AG04449 (cell line): ENCODE measurements at regions not wholly inside any gene's neighbourhood (a gene's known extent, or its start where the extent isn't known, plus 50 kb on each side); places are given as distances from the start of the nearest gene placed in this dataset.

Experiments
- CTCF ChIA-PET: fragments of 350-600 bp; formaldehyde crosslinking; extraction: SDS; loops from one replicate; lab custom pipeline; 2021; ENCODE audit warnings: antibody characterized with exemption; lab: Yijun Ruan, JAX
- POLR2A ChIA-PET: fragments of 400-600, 350-600 bp; formaldehyde crosslinking; extraction: SDS; loops from one replicate; lab custom pipeline; 2020; ENCODE audit warnings: antibody characterized with exemption, inconsistent platforms; lab: Yijun Ruan, JAX
- DNase-seq: peaks from one replicate; pipeline ENCODE4 v3.0.0-alpha.2; 2010; ENCODE audit warnings: low read depth, low spot score
- H3K4me3 ChIP-seq: 2 replicates; pipeline ENCODE4 v1.5.1; 2011; ENCODE audit warnings: low read depth, mild to moderate bottlenecking, control low read depth, low read length
- TF ChIP-seq, protein P1 (sequence below): IDR thresholded peaks from one replicate; pipeline ENCODE4 v1.5.1; 2011; ENCODE audit warnings: mild to moderate bottlenecking, moderate library complexity, low read length, control low read depth, inconsistent platforms; ENCODE audit not compliant: insufficient read depth; ENCODE audit errors: missing control alignments

DNA sequence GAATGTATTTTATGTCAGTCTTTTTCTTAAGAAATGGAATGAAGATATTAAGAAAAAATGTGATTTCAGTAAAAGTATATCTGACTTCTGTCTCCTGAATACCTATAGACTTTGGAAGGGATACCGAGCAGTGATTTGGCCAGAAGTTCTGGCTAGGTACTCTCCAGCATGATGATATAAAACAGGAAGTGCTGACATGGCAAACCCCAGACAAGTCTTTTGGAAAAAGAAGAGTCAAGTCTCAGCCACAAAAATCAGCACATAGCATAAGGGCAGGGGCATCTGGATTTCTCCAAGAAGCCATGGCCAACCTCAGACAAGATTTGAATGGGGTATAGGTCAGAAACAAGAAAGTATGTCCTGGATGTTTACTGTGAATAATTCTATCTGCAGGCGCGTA, 643.3 kb upstream of the ARRDC4 start:
- TF ChIP-seq, protein P1, sequence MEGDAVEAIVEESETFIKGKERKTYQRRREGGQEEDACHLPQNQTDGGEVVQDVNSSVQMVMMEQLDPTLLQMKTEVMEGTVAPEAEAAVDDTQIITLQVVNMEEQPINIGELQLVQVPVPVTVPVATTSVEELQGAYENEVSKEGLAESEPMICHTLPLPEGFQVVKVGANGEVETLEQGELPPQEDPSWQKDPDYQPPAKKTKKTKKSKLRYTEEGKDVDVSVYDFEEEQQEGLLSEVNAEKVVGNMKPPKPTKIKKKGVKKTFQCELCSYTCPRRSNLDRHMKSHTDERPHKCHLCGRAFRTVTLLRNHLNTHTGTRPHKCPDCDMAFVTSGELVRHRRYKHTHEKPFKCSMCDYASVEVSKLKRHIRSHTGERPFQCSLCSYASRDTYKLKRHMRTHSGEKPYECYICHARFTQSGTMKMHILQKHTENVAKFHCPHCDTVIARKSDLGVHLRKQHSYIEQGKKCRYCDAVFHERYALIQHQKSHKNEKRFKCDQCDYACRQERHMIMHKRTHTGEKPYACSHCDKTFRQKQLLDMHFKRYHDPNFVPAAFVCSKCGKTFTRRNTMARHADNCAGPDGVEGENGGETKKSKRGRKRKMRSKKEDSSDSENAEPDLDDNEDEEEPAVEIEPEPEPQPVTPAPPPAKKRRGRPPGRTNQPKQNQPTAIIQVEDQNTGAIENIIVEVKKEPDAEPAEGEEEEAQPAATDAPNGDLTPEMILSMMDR, result no peak
- no peak for DNase-seq
- CTCF ChIA-PET, result no interaction called here
- no peak overlapping the region for H3K4me3 ChIP-seq
- POLR2A ChIA-PET, result no interaction called here

GRCh38 chr15:97319291-97319690, 641.2 kb upstream of the ARRDC4 start:
- no peak for DNase-seq
- H3K4me3 ChIP-seq, result no peak overlapping the region
- TF ChIP-seq, protein P1, result no peak
- ChIA-PET CTCF (no interaction called here), POLR2A (no interaction called here)

DNA sequence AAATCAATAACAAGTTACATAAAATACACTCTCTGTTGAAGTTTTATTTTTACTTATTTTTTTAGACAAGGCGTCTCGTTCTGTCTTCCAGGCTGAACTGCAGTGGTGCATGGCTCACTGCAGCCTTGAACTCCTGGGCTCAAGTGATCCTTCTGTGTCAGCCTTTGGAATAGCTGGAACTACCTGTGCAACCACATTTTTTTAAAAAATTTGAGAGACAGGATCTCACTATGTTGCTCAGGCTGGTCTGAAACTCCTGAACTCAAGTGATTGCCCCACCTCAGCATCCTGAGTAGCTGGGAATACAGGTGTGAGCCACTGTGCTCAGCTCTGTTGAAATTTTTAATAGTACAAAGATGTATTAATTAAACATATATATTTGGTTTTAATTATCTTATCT, 614.3 kb upstream of the ARRDC4 start:
- no peak overlapping the region for H3K4me3 ChIP-seq
- DNase-seq, result no peak
- ChIA-PET CTCF (no interaction called here), POLR2A (no interaction called here)
- TF ChIP-seq, protein P1, result no peak

DNA sequence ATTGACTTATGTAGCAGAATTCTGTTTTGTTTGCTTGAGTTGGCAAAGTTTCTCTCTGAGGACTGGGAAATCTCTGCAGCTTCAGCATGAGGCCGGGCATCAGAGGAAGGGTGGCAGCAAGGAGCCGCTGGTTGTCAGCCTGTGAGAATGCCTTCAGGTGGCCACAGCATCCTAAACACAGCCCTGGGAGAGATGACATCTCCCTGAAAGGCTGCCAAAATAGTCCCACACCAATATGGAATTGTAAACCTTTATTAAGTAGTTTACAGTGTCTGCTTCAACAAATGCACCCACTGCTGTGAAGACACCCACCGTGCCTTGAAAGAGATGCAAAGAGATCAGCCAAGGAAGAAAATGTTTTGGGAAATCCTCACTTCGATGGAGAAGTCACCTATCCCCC, 609.7 kb upstream of the ARRDC4 start:
- ChIA-PET POLR2A (no interaction called here), CTCF (no interaction called here)
- DNase-seq, result no peak
- H3K4me3 ChIP-seq, result no peak overlapping the region
- TF ChIP-seq, protein P1, result no peak

DNA sequence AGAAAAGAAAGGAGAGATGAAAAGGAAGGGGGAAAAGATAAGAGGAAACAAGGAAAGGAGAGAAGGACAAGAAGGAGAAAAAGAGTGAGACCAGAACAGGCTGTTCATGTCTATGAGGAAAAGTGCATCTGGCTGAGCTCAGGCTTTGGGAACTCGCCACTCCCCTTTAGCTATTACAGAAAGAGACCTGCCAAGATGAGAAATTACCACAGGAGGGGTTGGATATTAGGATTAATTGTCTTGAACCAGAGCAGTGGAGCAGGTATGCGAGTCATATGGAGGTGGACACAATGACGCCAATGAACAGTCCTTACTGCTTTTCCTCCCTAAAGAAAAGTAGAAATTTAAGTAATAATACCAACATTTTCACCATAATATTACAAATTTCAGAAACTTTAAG, 577.0 kb upstream of the ARRDC4 start:
- ChIA-PET CTCF (no interaction called here), POLR2A (no interaction called here)
- DNase-seq, result no peak
- no peak overlapping the region for H3K4me3 ChIP-seq
- TF ChIP-seq, protein P1, result no peak

- TF ChIP-seq, protein P1, result no peak
- DNase-seq, result no peak
- no peak overlapping the region for H3K4me3 ChIP-seq
- ChIA-PET POLR2A (no interaction called here), CTCF (no interaction called here)
Observed at GRCh38 chr15:97386940-97387339, 573.6 kb upstream of the ARRDC4 start.

- TF ChIP-seq, protein P1, result no peak
- POLR2A ChIA-PET, result no interaction called here
- H3K4me3 ChIP-seq, result no peak overlapping the region
- CTCF ChIA-PET, result no interaction called here
- DNase-seq, result no peak
Observed at GRCh38 chr15:97401195-97401594, 559.3 kb upstream of the ARRDC4 start.
